ENCODE measurements at regions not wholly inside any gene's neighbourhood (a gene's known extent, or its start where the extent isn't known, plus 50 kb on each side); places are given as distances from the start of the nearest gene placed in this dataset.

DNA sequence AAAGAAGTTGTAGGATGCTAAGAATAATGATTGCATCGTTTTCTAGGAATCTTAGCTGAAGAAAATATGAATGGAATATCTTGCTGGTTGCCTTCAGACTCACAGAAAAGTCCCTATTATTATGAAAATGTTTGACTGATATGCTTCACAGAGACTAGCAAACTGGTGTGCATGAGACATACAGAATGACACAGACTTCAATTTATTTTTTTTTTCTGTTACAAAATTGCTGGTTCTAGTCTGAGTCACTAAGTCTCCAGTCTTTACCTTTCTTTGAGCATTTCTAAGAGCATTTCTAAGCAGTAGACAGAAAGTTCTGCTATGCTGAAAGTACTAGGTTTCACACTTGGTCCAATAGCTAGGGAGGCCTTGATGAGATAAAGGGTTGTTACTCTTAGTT is 377.6 kb upstream of the ATP2B1 start:
- no peak for TF ChIP-seq CTCF (IDR thresholded peaks at IDR 0.05)
- no peak for TF ChIP-seq POLR2A (IDR thresholded peaks at IDR 0.05)

Data from thyroid gland (tissue), 4 donors.